ENCODE measurements at regions not wholly inside any gene's neighbourhood (a gene's known extent, or its start where the extent isn't known, plus 50 kb on each side); places are given as distances from the start of the nearest gene placed in this dataset.

GRCh38 chr11:33417121-33417520 is 159.9 kb downstream of the HIPK3 start:
- peaks cover 2% of the 10 kb centered on the region for H3K27me3 ChIP-seq (ENCODE audit: control insufficient read depth, insufficient read depth, low read length)
- H3K9me3 ChIP-seq (ENCODE audit: control insufficient read depth, insufficient read depth, low read length): no peaks in the 10 kb centered on the region
- Mint-ChIP-seq H3K36me3 (no peaks in the 10 kb centered on the region), H3K27me3 (ENCODE audit: low read depth in 2 of 2) (peaks cover 10 to 21% of the 10 kb centered on the region in 2 donors), H3K27ac (no peak overlapping the region), H3K4me1 (no peaks in the 10 kb centered on the region), H3K4me3 (no peak overlapping the region), H3K9me3 (no peaks in the 10 kb centered on the region)
- ATAC-seq: no peak
- H3K4me1 ChIP-seq (ENCODE audit: control insufficient read depth, insufficient read depth, low read length): no peaks in the 10 kb centered on the region
- no peak for TF ChIP-seq CTCF (IDR thresholded peaks at IDR 0.05)
- intact Hi-C loops (cut with micrococcal nuclease): no loop called here
- no peak overlapping the region for H3K4me3 ChIP-seq (ENCODE audit: low read length)
- WGBS (ENCODE audit: insufficient coverage): 86% methylated on average over 7 of the region's 7 CpGs
- H3K36me3 ChIP-seq (ENCODE audit: control insufficient read depth, insufficient read depth, low read length): no peaks in the 10 kb centered on the region
- no peak overlapping the region for H3K27ac ChIP-seq (ENCODE audit: low read length)
- DNase-seq: no peak

- Mint-ChIP-seq H3K36me3 (no peaks in the 10 kb centered on the region), H3K4me3 (no peak overlapping the region), H3K27me3 (ENCODE audit: low read depth in 2 of 2) (peaks cover 15 to 47% of the 10 kb centered on the region in 2 donors), H3K4me1 (no peaks in the 10 kb centered on the region), H3K9me3 (no peaks in the 10 kb centered on the region), H3K27ac (no peak overlapping the region)
- Histone ChIP-seq H3K9me3 (ENCODE audit: control insufficient read depth, insufficient read depth, low read length) (no peaks in the 10 kb centered on the region), H3K4me3 (ENCODE audit: low read length) (no peak overlapping the region), H3K4me1 (ENCODE audit: control insufficient read depth, insufficient read depth, low read length) (no peaks in the 10 kb centered on the region), H3K27me3 (ENCODE audit: control insufficient read depth, insufficient read depth, low read length) (peaks cover 2% of the 10 kb centered on the region), H3K36me3 (ENCODE audit: control insufficient read depth, insufficient read depth, low read length) (no peaks in the 10 kb centered on the region), H3K27ac (ENCODE audit: low read length) (no peak overlapping the region)
- WGBS (ENCODE audit: insufficient coverage): 89% methylated on average over 2 of the region's 4 CpGs
- ATAC-seq (no peak), DNase-seq (no peak)
- intact Hi-C loops (cut with micrococcal nuclease): no loop called here
- no peak for TF ChIP-seq CTCF (IDR thresholded peaks at IDR 0.05)
Measured at GRCh38 chr11:33413301-33413700, 156.1 kb downstream of the HIPK3 start.

- Mint-ChIP-seq H3K9me3 (no peaks in the 10 kb centered on the region), H3K27me3 (ENCODE audit: low read depth in 2 of 2) (peaks cover 15 to 47% of the 10 kb centered on the region in 2 donors), H3K27ac (no peak overlapping the region), H3K4me3 (no peak overlapping the region), H3K36me3 (no peaks in the 10 kb centered on the region), H3K4me1 (no peaks in the 10 kb centered on the region)
- ATAC-seq (no peak), DNase-seq (no peak)
- peaks cover 2% of the 10 kb centered on the region for H3K27me3 ChIP-seq (ENCODE audit: control insufficient read depth, insufficient read depth, low read length)
- H3K4me3 ChIP-seq (ENCODE audit: low read length): no peak overlapping the region
- no peaks in the 10 kb centered on the region for H3K9me3 ChIP-seq (ENCODE audit: control insufficient read depth, insufficient read depth, low read length)
- H3K4me1 ChIP-seq (ENCODE audit: control insufficient read depth, insufficient read depth, low read length): no peaks in the 10 kb centered on the region
- intact Hi-C loops (cut with micrococcal nuclease): no loop called here
- H3K27ac ChIP-seq (ENCODE audit: low read length): no peak overlapping the region
- no peaks in the 10 kb centered on the region for H3K36me3 ChIP-seq (ENCODE audit: control insufficient read depth, insufficient read depth, low read length)
- no peak for TF ChIP-seq CTCF (IDR thresholded peaks at IDR 0.05)
Measured at GRCh38 chr11:33412241-33412640, 155.1 kb downstream of the HIPK3 start.

GRCh38 chr11:33411751-33412150 is 154.6 kb downstream of the HIPK3 start:
- no peaks in the 10 kb centered on the region for H3K36me3 ChIP-seq (ENCODE audit: control insufficient read depth, insufficient read depth, low read length)
- Mint-ChIP-seq H3K36me3 (no peaks in the 10 kb centered on the region), H3K9me3 (no peaks in the 10 kb centered on the region), H3K27ac (no peak overlapping the region), H3K4me1 (no peaks in the 10 kb centered on the region), H3K27me3 (ENCODE audit: low read depth in 2 of 2) (peaks cover 15 to 47% of the 10 kb centered on the region in 2 donors), H3K4me3 (no peak overlapping the region)
- no peaks in the 10 kb centered on the region for H3K4me1 ChIP-seq (ENCODE audit: control insufficient read depth, insufficient read depth, low read length)
- TF ChIP-seq CTCF (IDR thresholded peaks at IDR 0.05): no peak
- intact Hi-C loops (cut with micrococcal nuclease): no loop called here
- ATAC-seq (no peak), DNase-seq (no peak)
- peaks cover 2% of the 10 kb centered on the region for H3K27me3 ChIP-seq (ENCODE audit: control insufficient read depth, insufficient read depth, low read length)
- H3K9me3 ChIP-seq (ENCODE audit: control insufficient read depth, insufficient read depth, low read length): no peaks in the 10 kb centered on the region
- no peak overlapping the region for H3K27ac ChIP-seq (ENCODE audit: low read length)
- H3K4me3 ChIP-seq (ENCODE audit: low read length): no peak overlapping the region
- WGBS (ENCODE audit: insufficient coverage): 87% methylated on average over 4 of the region's 4 CpGs

Data from natural killer cell (primary cell).